Endodermal cell (in vitro differentiated cells): ENCODE measurements at regions not wholly inside any gene's neighbourhood (a gene's known extent, or its start where the extent isn't known, plus 50 kb on each side); places are given as distances from the start of the nearest gene placed in this dataset.

Experiments
- DNase-seq: peaks from one replicate; pipeline ENCODE4 v3.0.0-alpha.2; 2017
- H3K27ac ChIP-seq: 2 replicates; pipeline ENCODE4 v1.5.1; 2013; ENCODE audit warnings: mild to moderate bottlenecking, low read depth, low read length, moderate library complexity
- H3K27me3 ChIP-seq: 2 replicates; pipeline ENCODE4 v1.6.1; 2013; ENCODE audit warnings: mild to moderate bottlenecking, low read length, moderate library complexity; ENCODE audit not compliant: insufficient read depth, control insufficient read depth, poor library complexity, severe bottlenecking
- H3K36me3 ChIP-seq: 2 replicates; pipeline ENCODE4 v1.7.0; 2013; ENCODE audit warnings: mild to moderate bottlenecking, low read length, moderate library complexity; ENCODE audit not compliant: control insufficient read depth, insufficient read depth
- H3K4me1 ChIP-seq: one replicate; pipeline ENCODE4 v1.7.0; 2013; ENCODE audit warnings: low read length; ENCODE audit not compliant: control insufficient read depth, insufficient read depth
- H3K4me3 ChIP-seq: 2 replicates; pipeline ENCODE4 v1.5.1; 2013; ENCODE audit warnings: mild to moderate bottlenecking, low read length, moderate library complexity
- H3K9ac ChIP-seq: 2 replicates; pipeline ENCODE4 v1.6.1; 2013; ENCODE audit warnings: mild to moderate bottlenecking, low read length, moderate library complexity; ENCODE audit not compliant: poor library complexity, severe bottlenecking; ENCODE audit errors: extremely low read depth
- H3K9me3 ChIP-seq: 2 replicates; pipeline ENCODE4 v1.6.1; 2013; ENCODE audit warnings: mild to moderate bottlenecking, low read length, moderate library complexity; ENCODE audit not compliant: control insufficient read depth
- H3K27ac Mint-ChIP-seq: 2 replicates; pipeline ENCODE4 v1.8.0; 2020; ENCODE audit warnings: mixed read lengths
- H3K27me3 Mint-ChIP-seq: 2 replicates; pipeline ENCODE4 v1.8.0; 2021; ENCODE audit warnings: mild to moderate bottlenecking, mixed read lengths; ENCODE audit not compliant: insufficient read depth
- H3K36me3 Mint-ChIP-seq: 2 replicates; pipeline ENCODE4 v1.8.0; 2020; ENCODE audit warnings: low read depth, mixed read lengths
- H3K4me1 Mint-ChIP-seq: 2 replicates; pipeline ENCODE4 v1.8.0; 2020; ENCODE audit warnings: mixed read lengths
- H3K4me3 Mint-ChIP-seq: 2 replicates; pipeline ENCODE4 v1.8.0; 2020; ENCODE audit warnings: mild to moderate bottlenecking, moderate library complexity, mixed read lengths
- H3K9me3 Mint-ChIP-seq: 2 replicates; pipeline ENCODE4 v1.8.0; 2020; ENCODE audit warnings: mild to moderate bottlenecking, mixed read lengths
- CTCF ChIP-seq: fragments of 200-600 bp; sonication (generic); conservative IDR thresholded peaks from 2 replicates; pipeline ENCODE4 v1.5.0; 2021; ENCODE audit warnings: antibody characterized with exemption, mild to moderate bottlenecking
- WGBS, 2 experiments: methylation state at CpG; one replicate each; pipeline versions ENCODE4 v1.1.5 to v1.1.7; 2013; ENCODE audit warnings: missing lambda C conversion rate in 2 of 2, mixed read lengths in 1 of 2; ENCODE audit not compliant: insufficient coverage in 1 of 2, insufficient read length in 1 of 2; 5-methylcytosine and 5-hydroxymethylcytosine counted together

GRCh38 chr2:151119374-151119773 lies 142.3 kb downstream of the RBM43 start:
- Mint-ChIP-seq H3K27me3 (no peaks in the 10 kb centered on the region), H3K4me3 (no peak overlapping the region), H3K36me3 (no peaks in the 10 kb centered on the region), H3K27ac (no peak overlapping the region), H3K4me1 (no peaks in the 10 kb centered on the region), H3K9me3 (peaks cover 18% of the 10 kb centered on the region)
- Histone ChIP-seq H3K9ac (no peak overlapping the region), H3K27me3 (no peaks in the 10 kb centered on the region), H3K9me3 (peaks cover 17% of the 10 kb centered on the region), H3K4me1 (no peaks in the 10 kb centered on the region), H3K27ac (no peak overlapping the region), H3K4me3 (no peak overlapping the region), H3K36me3 (no peaks in the 10 kb centered on the region)
- no peak for TF ChIP-seq CTCF
- DNase-seq, result no peak

GRCh38 chr2:151118269-151118668 lies 143.4 kb downstream of the RBM43 start:
- Mint-ChIP-seq H3K27ac (no peak overlapping the region), H3K27me3 (no peaks in the 10 kb centered on the region), H3K9me3 (peaks cover 18% of the 10 kb centered on the region), H3K4me1 (no peaks in the 10 kb centered on the region), H3K36me3 (no peaks in the 10 kb centered on the region), H3K4me3 (no peak overlapping the region)
- peaks cover 17% of the 10 kb centered on the region for H3K9me3 ChIP-seq
- no peaks in the 10 kb centered on the region for H3K4me1 ChIP-seq
- H3K27me3 ChIP-seq, result no peaks in the 10 kb centered on the region
- no peaks in the 10 kb centered on the region for H3K36me3 ChIP-seq
- no peak overlapping the region for H3K4me3 ChIP-seq
- TF ChIP-seq CTCF, result no peak
- no peak overlapping the region for H3K9ac ChIP-seq
- H3K27ac ChIP-seq, result no peak overlapping the region
- DNase-seq, result no peak

GRCh38 chr2:151114874-151115273 lies 146.8 kb downstream of the RBM43 start:
- no peaks in the 10 kb centered on the region for H3K36me3 ChIP-seq
- Mint-ChIP-seq H3K9me3 (peaks cover 18% of the 10 kb centered on the region), H3K36me3 (no peaks in the 10 kb centered on the region), H3K27me3 (no peaks in the 10 kb centered on the region), H3K4me3 (no peak overlapping the region), H3K27ac (no peak overlapping the region), H3K4me1 (peaks cover 6% of the 10 kb centered on the region)
- H3K27ac ChIP-seq, result no peak overlapping the region
- no peak for DNase-seq
- TF ChIP-seq CTCF, result no peak
- no peaks in the 10 kb centered on the region for H3K27me3 ChIP-seq
- H3K9ac ChIP-seq, result no peak overlapping the region
- no peak overlapping the region for H3K4me3 ChIP-seq
- H3K9me3 ChIP-seq, result peaks cover 17% of the 10 kb centered on the region
- no peaks in the 10 kb centered on the region for H3K4me1 ChIP-seq
- 89 to 90% methylated on average over 3 of the region's 3 CpGs for WGBS, 2 experiments
